GM19452 (cell line): ENCODE measurements at regions not wholly inside any gene's neighbourhood (a gene's known extent, or its start where the extent isn't known, plus 50 kb on each side); places are given as distances from the start of the nearest gene placed in this dataset.

Experiments
- ATAC-seq: cut with Tn5 transposase; IDR thresholded peaks from one replicate; pipeline ENCODE4 v1.9.1; 2021; ENCODE audit not compliant: unreplicated experiment

DNA sequence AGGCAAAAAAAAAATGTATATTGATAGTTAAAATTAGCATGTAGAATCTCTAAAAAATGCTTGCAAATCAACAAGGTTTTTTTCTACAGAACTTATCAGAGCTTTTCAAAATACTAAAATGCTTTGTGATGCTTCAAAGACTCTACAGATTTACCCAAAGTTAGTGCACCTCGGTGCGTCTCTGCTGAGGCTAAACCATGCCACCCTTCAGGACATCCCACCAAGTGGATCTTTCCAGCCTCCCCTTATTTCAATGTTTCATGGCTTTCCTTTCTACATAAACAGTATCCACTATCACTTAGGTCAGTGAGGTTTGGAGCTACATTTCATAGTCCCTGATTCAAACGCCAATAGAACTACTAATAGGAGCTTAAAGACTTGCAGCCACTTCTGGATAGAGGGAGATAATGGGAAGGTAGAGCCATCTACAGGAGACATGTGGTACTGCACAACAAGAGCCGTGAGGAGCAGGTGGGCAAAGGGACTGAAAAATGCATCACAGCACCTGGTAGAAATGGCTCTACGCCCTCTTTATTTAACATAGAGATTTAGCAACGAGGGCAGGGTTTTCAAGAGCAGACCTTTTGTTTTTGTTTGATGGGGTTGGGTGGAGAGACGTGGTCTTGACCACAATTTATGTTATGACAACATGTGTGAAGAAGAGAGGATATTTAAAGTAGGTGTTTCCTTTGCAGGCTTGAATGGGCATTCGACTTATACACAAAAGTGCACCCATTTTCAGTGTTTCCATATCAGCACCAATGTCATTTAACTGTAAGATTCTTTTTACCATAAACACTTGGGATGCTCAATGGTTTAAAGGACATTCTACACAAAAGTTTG, 56.1 kb upstream of the SLC35G4 start:
- ATAC-seq: peak; percentile 63

DNA sequence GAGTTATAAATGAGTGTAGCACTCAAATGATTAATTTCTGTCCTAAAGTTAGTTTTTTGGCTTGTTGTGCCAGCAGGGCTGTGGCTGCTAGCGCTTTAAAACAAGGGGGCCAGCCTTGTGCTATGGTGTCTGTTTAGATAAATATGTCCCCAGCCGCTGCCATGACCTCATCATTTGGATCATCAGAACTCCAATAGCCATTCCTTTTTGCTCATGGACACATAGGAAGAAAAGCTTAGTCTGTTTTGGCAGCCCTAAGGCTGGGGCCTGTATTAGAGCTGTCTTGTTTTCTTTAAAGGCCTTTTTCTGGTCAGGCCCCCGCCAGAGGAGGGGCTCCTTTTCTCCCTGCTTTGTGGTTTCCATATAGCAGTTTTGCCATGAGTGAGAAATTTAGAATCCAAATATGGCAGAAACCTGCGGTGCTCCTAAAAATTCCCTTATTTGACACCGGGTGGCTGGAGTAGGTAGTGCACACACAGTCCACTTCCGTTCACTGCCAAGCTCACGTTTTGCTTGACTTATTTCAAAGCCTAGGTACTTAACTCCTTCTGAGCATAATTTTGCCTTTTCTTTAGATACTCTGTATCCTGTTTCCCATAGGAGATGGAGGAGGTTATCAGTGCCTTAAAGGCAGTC, 60.4 kb upstream of the SLC35G4 start:
- ATAC-seq: no peak

DNA sequence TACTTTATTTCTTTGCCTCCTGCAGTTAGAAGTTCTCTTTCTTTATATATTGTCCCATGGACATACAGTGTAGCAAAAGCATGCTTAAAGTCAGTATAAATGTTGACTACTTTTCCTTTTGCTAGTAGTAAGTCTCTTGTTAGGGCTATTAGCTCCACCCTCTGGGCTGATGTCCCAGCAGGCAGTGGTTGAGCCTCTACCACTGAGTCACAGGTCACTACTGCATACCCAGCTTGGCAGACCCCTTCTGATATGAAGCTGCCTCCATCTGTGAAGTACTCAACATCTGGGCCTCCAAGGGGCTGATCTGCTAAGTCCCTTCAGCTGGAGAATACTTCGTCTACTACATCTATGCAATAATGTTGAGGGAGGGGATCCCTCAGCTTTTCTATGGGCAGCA, 61.0 kb upstream of the SLC35G4 start:
- no peak for ATAC-seq

DNA sequence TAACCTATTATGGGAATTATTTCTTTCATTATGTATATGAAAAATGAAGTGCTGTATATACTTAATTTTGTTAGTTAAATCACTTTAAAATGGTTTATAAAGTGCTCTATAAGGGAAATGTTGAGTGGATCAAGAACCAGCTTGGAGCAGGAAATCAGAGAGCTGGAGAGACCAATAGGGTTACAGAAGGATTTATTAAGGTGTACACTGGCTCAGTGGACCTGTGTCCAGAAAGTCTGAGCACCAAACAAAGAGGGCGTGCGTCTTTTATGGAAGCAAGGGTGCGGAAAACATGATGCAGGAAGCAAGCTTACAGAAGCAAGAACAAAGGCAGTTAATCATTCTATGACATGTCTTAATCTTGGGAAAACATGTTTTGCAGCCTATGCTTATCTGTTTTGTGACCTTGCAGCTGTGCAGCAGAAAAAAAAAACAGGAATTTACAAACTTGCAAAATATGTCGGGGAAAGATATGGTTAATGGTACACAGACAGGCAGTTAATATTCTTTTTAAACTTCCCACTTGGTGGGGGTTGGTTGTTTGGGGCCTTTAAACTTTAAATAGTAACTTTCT, 65.2 kb upstream of the SLC35G4 start:
- ATAC-seq: no peak

DNA sequence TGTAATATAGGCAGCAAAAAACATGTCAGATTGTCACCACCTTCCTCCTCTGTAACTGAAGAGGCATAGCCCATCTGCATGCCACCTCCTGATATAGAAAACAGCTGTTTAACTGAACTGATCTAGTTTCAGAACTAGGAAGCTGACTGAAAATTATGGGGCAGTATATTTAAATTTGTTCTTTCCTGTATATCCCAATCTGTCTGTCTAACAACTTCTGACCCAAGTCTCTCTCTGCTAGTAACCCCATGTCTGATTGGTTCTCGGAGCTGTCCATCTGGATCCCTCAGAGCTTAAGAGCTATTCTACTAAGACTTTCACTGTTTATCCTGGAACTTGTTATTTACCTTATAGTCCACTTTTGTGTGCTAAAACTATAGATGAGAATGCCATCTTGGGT, 68.2 kb upstream of the SLC35G4 start:
- ATAC-seq: no peak

DNA sequence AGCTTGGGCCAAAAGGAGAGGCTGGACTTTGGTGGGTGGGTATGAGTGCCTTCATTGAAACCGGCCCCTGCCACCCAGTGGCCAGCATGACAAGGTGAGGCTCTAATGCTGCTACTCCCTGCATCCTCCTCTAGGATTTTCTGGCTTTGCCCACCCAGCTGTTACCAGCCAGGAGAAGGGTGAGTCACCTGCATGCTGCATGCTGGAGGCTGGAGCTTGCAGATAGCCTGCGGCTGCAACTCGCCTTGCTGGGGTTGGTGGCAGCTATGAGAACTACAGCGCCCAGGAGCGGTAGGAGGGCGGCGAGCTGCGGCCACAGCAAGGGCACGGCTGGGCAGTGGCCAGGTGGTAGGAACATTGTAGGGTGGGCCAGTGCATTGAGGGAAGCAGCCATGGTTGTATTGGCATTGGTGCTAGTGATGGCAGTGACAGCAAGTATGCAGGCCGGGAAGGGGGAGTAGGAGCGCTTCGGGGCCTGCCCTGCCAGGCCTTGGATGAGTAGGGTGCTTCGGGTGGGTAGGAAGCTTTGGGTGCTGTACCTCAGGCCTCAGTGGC, 75.4 kb upstream of the SLC35G4 start:
- no peak for ATAC-seq

DNA sequence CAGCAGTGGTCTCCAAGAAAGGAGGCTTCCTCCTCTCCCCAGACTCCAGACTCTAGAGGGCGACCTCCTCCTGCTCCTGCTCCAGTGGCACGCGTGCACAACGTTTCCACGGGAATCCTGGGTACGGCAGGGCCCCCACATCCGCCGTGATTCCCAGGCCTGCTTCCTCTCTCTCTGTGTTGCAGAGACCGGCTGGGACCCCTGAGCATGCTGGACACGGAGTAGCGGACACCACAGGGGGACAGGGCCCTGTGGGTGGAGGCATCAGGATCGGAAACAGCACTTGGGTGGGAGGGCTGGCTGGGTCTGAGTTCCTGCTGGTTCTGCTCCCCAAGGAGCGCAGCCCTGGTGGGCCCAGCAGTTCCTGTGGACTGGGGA, 75.9 kb upstream of the SLC35G4 start:
- ATAC-seq: no peak

DNA sequence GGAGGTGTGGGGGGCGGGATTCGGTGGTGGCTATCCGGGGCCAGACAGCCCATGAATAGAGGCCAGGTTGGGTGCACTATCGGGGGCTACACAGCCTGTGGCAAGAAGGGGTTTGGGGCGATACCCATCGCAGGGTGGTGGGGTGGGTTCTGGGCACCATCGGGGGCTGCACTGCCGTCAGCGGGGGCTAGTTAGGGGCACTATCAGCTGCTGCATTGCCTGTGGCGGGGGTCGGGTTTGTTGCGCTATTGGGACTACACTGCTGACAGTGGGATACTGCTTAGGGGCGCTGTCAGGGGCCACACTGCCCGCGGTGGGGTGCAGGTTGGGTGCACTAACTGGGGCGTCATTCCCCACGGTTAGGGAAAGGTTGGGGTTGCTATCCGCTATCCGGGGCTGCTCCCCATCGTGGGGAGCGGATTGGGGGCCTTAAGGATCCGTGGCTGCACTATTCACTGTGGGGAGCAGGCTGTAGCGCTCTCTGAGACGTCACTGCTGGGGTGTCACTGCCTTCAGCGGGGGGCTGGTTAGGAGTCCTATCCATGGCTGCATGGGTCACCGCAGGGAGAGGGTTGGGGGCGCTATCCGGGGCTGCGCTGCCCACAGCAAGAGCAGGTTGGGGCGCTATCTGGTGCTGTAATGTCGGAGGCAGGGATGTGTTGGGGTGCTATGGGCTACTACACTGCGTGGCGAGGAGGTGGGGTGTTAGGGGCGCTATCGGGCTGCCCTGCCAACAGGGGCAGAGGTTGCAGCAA, 76.5 kb upstream of the SLC35G4 start:
- no peak for ATAC-seq

DNA sequence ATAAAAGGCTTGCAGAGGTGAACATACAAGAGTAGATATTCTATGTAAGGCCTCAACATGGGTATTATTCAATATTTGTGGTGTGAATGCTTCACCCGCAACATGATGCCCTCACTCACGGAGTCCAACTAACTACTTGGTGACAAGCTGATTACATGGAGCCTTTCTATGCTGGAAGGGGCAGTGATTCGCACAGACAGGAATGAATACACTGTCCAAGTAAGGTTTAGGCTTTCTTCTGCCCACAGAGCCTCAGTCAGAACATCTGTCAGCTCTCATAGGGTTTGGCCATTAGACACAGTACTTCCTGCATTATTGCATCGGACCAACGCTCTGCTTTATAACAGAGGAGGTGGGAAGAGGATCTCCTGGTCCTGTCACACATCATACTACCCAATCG, 80.3 kb upstream of the SLC35G4 start:
- no peak for ATAC-seq

DNA sequence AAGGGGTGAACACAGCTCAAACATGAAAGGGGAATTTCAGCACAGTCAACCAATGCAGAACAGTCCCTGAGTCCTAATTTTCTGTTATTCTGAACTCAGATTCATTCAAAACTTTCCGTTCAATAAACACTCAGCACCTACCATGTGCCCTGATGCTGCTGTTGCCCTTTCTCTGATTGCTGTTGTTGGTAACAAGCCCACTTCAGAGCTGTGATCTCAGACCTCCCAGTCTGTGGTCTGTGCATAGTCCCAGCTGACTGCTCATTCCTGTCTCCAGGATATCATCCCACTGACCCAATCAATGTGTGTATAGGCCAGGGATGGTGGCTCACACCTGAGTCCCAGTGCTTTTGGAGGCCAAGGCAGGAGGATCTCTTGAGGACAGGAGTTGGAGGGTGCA, 82.7 kb upstream of the SLC35G4 start:
- no peak for ATAC-seq

DNA sequence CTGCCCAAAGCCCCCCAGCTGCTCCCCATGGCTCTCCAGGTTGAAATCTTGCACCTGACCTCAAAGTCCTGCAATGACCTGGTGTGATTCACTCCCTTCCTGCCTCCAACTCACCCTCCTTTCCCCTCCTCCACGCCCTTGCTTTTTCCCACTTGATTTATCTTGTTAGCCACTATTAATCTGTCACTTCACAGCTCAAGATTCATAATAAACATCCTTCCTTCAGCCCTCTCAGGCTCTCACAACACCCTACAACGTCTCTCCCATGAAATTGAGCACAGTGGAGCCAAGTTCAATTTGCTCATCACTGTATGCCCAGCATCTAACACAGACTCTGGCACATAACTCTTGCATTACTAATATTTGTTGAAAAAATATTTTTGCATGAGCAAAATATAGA, 85.6 kb upstream of the SLC35G4 start:
- ATAC-seq: no peak

DNA sequence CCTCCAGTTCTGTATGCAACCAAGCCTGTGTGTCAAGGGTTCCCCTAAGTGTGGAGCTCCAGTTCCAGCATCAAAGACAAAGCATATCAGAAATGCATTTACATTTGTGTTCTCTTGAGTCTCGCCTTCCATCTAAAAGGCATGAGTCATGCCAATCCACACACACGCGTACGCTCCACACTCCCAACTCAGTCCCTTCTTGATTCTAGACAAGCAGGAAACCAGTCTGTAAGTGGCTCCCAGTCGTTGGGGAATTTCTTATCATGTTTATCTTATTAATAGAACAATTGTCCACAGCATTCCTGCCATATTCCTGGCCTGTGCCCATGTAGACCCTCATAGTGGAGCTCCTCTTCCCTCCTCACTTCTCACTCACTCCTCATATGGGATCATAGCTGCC, 86.4 kb upstream of the SLC35G4 start:
- no peak for ATAC-seq

DNA sequence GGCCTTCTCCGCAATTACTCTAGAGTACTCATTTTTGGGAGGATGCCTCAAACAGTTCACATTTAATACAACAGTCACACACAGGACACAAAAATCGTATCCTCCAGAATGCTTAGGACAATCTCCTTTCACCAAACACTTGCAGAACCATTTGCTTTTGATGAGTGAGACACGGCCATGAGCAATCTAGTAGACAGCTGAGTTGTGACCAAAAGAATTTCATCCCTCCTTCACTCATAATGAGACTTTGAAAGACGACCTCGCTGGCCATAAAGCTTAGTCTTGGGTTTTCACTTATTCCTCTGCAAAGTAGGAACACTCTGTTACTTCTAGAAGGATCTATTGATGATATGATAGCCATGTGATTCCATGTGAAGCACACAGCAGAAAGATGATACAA, 87.5 kb upstream of the SLC35G4 start:
- ATAC-seq: no peak

DNA sequence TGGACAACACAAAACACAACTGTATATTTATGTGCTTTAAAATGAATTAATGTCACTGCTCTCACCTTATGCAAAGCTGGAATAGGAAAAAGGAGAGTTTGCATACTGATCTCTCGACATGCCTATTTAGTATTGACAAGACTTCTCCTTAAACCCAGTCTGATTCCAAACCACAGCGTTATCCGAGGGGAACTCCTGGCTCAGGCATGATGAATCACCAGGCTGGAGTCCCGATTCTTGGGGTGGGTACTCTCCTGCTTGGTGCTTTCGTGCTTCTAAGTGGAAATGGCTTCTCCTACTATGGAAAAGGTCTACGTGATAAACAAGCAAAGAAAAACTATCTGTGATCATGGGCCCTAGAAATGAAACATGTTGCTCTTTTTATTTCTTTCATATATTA, 88.9 kb upstream of the SLC35G4 start:
- ATAC-seq: no peak

DNA sequence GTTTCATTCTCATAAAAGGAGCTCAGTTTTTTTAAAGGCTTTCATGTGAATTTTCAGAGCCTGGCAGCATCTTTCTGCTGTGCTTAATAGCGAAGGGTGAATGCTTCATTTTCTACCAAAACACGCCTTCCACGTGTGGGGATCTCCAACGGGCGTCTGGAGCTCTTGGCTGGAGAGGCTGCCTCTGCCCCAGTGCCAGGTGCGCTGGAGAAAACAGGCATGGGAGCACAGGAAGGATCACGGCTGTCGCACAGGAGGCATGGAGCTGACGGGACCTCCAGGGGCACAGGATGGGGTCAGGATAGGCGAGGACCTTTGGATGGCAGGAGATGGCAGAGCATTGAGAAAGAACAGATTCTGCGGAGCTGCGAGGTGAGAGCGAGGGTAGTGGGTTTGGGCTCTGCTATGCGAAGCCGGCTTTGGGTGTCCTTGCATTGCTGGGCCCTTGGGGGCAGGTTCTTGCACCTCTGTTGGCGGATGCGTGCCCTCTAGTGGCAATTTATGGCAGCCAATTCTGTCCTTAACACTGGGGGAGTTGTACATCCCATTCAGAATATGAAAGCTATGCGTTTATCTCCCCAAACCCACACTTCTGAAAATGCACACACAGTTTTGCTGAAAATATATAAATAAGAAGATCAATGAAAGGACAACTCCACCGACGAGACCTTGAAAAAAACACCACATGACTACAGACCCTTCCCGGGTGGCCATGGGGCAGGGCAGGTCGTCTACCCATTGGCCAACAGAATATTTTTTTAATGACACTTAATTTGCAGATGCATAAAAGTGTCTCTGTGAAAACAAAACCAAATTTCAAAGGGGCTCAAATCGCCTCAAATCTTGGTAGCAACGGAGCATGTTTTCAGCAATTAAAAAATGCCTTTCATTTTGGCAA, 90.4 kb upstream of the SLC35G4 start:
- ATAC-seq: peak; percentile 86

DNA sequence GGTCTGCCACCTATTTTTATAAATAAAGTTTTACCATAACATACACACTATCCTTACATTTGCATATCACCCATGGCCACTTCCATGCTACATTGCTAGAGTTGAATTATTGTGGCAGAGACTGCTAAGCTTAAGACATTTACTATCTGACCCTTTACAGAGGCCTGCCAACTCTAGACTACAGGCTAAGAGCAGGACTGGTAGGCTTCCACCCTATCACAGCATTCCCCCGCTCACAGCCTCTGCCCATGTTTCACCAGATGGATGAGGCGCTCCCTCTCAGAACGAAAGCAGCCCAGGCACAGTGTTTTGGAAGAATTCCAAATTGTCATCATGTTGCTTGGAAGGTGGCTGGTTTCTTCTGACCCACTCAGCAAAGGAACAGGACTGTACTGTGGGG, 91.7 kb upstream of the SLC35G4 start:
- no peak for ATAC-seq

DNA sequence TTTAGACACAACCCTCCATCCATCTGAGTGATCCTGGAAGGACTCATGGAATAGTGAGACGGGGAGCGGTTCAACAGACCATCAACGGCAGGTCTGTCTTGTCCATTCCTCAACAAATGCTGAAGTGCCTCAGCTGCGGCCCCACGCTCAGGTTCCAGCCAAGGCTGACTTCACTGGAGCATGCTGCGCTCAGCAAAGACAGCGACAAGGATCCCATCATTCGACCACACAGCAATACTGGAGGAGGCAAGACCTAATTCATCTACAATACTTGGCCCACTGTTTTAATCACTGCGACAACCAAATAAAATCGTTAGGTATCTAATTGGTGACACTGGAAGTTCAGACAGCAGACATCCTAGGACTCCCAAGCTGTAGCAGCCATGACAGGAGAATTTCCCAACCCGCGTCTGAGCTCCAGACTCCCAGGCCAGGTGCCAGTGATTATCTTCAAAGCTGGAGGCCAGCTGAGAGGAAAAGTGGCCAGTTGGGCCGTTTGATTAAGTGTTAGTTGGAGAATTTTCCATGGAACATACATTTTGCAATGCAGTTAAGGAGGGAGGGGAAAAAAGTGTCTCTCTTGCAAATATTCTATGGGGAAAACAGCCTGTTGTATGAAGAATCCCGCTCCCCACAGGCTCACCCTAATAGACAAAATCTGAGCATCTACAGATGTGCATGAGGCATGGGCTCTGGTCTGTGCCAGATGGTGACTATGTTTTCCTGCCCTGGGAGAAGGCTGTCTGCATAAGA, 92.5 kb upstream of the SLC35G4 start:
- ATAC-seq: no peak

DNA sequence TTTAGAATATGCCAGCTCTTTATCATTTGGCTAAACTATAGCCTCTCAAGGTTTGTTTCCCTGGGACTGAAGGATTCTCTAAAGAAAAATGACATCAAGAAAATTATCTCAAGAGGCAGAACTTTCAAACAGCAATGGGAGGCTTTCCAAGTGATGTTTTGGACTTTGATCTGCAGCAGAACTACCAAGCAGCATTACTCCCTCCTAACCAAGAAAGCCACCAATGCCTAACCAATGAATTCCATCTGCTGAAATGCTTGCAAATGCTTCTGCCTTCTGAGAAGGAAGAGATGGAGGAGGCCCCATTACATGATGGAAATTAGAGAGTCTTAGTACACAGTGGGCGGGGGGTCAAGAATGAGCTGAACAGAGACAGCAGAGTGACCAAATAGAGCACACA, 95.1 kb upstream of the SLC35G4 start:
- no peak for ATAC-seq

DNA sequence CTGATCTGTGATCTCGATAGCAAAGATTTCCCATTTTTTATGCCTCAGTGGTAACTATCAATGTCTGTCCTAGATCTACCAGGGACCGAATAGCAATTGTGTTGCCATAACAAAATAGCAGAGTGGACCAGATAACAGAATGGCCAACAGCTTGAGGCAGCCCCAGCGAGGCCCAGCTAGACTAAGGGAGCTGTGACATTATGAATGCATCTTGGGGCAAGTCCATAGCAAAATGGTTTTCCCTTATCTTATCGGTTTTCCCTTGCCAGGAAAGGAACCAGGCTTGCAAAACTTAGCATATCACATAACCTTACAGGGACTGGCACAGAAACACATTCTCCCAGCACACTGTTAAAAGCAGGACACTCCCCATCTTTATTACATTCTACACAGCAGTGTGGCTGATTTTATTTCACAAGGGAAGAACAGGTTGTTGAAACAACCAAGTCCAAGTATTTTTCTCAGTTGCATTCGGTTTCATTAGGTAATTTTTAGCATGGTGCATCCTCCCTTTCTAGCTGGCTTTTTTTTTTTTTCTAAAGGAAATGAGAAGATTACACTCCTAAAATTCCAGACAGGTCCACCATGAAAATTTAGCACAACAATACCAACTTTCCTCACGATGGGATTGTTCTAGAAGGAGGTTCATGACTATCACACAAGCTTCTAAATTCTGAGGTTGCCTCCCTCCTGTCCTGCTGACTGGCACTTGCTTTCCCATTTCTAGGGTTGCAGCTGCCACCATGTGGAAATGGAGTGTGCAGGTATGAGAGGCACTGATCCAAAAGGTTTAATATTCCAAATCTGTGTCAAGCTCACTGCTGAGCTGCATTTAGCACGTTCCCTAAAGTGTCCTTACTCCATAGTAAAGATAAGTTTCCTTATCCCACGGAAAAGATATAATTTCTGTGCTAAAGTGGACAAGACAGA, 97.0 kb upstream of the SLC35G4 start:
- no peak for ATAC-seq
